GM23338 (cell line): ENCODE measurements at regions not wholly inside any gene's neighbourhood (a gene's known extent, or its start where the extent isn't known, plus 50 kb on each side); places are given as distances from the start of the nearest gene placed in this dataset.

Experiments
- ATAC-seq: fragments of 200-7000 bp; cut with Tn5 transposase; 3 replicates; pipeline ENCODE4 v1.9.1; 2020
- DNase-seq: peaks from one replicate; pipeline ENCODE4 v3.0.0-alpha.2; 2015; ENCODE audit warnings: low spot score
- H2AFZ ChIP-seq: fragments of 200-600 bp; sonication (generic); 2 replicates; pipeline ENCODE4 v1.8.0; 2016; ENCODE audit warnings: antibody characterized with exemption, mild to moderate bottlenecking, moderate library complexity
- H3F3A ChIP-seq: fragments of 200-600 bp; sonication (generic); replicated peaks from 2 replicates; pipeline ENCODE4 v1.8.0; 2017; ENCODE audit warnings: antibody characterized with exemption, mixed run types, low read depth
- H3K27ac ChIP-seq: fragments of 200-600 bp; sonication (generic); 2 replicates; pipeline ENCODE4 v1.6.1; 2016; ENCODE audit warnings: low read depth
- H3K27me3 ChIP-seq: fragments of 200-600 bp; sonication (generic); 2 replicates; pipeline ENCODE4 v1.8.0; 2016; ENCODE audit warnings: mild to moderate bottlenecking, mixed run types, moderate library complexity; ENCODE audit not compliant: insufficient read depth
- H3K36me3 ChIP-seq: fragments of 200-600 bp; sonication (generic); 2 replicates; pipeline ENCODE4 v1.8.0; 2016; ENCODE audit warnings: mild to moderate bottlenecking; ENCODE audit not compliant: insufficient read depth
- H3K4me1 ChIP-seq: fragments of 200-600 bp; sonication (generic); 2 replicates; pipeline ENCODE4 v1.8.0; 2016; ENCODE audit warnings: mild to moderate bottlenecking, moderate library complexity; ENCODE audit not compliant: insufficient read depth
- H3K4me2 ChIP-seq: fragments of 200-600 bp; sonication (generic); 2 replicates; pipeline ENCODE4 v1.7.1; 2017; ENCODE audit warnings: mixed run types
- H3K4me3 ChIP-seq: fragments of 200-600 bp; sonication (generic); 2 replicates; pipeline ENCODE4 v1.6.1; 2016; ENCODE audit warnings: mixed run types
- H3K79me2 ChIP-seq: fragments of 200-600 bp; sonication (generic); replicated peaks from 2 replicates; pipeline ENCODE4 v1.8.0; 2017; ENCODE audit warnings: mild to moderate bottlenecking; ENCODE audit not compliant: insufficient read depth
- H3K9me2 ChIP-seq: fragments of 200-600 bp; sonication (generic); 2 replicates; pipeline ENCODE4 v1.8.0; 2017; ENCODE audit not compliant: insufficient read depth
- H4K20me1 ChIP-seq: fragments of 200-600 bp; sonication (generic); replicated peaks from 2 replicates; pipeline ENCODE4 v1.8.0; 2017; ENCODE audit warnings: mild to moderate bottlenecking; ENCODE audit not compliant: insufficient read depth
- H3K27ac Mint-ChIP-seq: 2 replicates; pipeline ENCODE4 v1.8.0; 2020; ENCODE audit warnings: inconsistent platforms, mild to moderate bottlenecking, moderate library complexity, mixed read lengths
- H3K27me3 Mint-ChIP-seq: 3 replicates; pipeline ENCODE4 v1.8.0; 2022; ENCODE audit warnings: low read depth, mild to moderate bottlenecking, moderate library complexity, mixed read lengths, inconsistent platforms; ENCODE audit not compliant: insufficient read depth, poor library complexity
- H3K36me3 Mint-ChIP-seq: 3 replicates; pipeline ENCODE4 v1.8.0; 2021; ENCODE audit warnings: low read depth, mild to moderate bottlenecking, inconsistent platforms, moderate library complexity, mixed read lengths
- H3K4me1 Mint-ChIP-seq: 3 replicates; pipeline ENCODE4 v1.8.0; 2020; ENCODE audit warnings: mild to moderate bottlenecking, inconsistent platforms, mixed read lengths
- H3K4me3 Mint-ChIP-seq: 3 replicates; pipeline ENCODE4 v1.8.0; 2021; ENCODE audit warnings: moderate library complexity, mild to moderate bottlenecking, inconsistent platforms, mixed read lengths
- H3K9me3 Mint-ChIP-seq: 3 replicates; pipeline ENCODE4 v1.8.0; 2020; ENCODE audit warnings: moderate library complexity, mild to moderate bottlenecking, inconsistent platforms, mixed read lengths
- CTCF ChIP-seq, 2 experiments: fragments of 200-600 bp in 1 of 2; sonication (generic) in 1 of 2; conservative IDR thresholded peaks; 2 replicates each; pipeline versions ENCODE4 v1.5.1 to v1.6.1; 2016 to 2017; ENCODE audit warnings: antibody characterized with exemption in 2 of 2, low read depth in 2 of 2, mild to moderate bottlenecking in 2 of 2, moderate library complexity in 1 of 2
- ETS1 ChIP-seq: IDR thresholded peaks from 2 replicates; pipeline ENCODE4 v1.6.1; 2016; ENCODE audit warnings: antibody characterized with exemption
- NANOG ChIP-seq: IDR thresholded peaks from 2 replicates; pipeline ENCODE4 v1.6.1; 2016; ENCODE audit warnings: antibody characterized with exemption, borderline replicate concordance
- ZNF114 ChIP-seq: fragments of 250-450 bp; sonication (Bioruptor Pico); IDR thresholded peaks from 2 replicates; pipeline ENCODE4 v1.5.0; 2020; ENCODE audit warnings: mild to moderate bottlenecking, moderate library complexity
- ZNF462 ChIP-seq: fragments of 250-450 bp; sonication (Bioruptor Pico); IDR thresholded peaks from 2 replicates; pipeline ENCODE4 v1.5.0; 2020; ENCODE audit warnings: mild to moderate bottlenecking, moderate library complexity

- Mint-ChIP-seq H3K27me3 (peaks cover 8% of the 10 kb centered on the region), H3K4me3 (no peak overlapping the region), H3K36me3 (no peaks in the 10 kb centered on the region), H3K4me1 (peaks cover 9% of the 10 kb centered on the region), H3K9me3 (no peaks in the 10 kb centered on the region), H3K27ac (no peak overlapping the region)
- Histone ChIP-seq H3K4me1 (no peaks in the 10 kb centered on the region), H3K27ac (no peak overlapping the region), H2AFZ (no peak overlapping the region), H3K4me3 (no peak overlapping the region), H3K36me3 (no peaks in the 10 kb centered on the region), H3F3A (no peaks in the 10 kb centered on the region), H3K79me2 (no peaks in the 10 kb centered on the region), H3K4me2 (no peak overlapping the region), H4K20me1 (no peaks in the 10 kb centered on the region), H3K9me2 (no peaks in the 10 kb centered on the region), H3K27me3 (no peaks in the 10 kb centered on the region)
- DNase-seq (no peak), ATAC-seq (no peak)
- TF ChIP-seq NANOG (no peak), ZNF114 (CRISPR knock-in tag) (no peak), ZNF462 (CRISPR knock-in tag) (no peak), CTCF (conservative IDR thresholded peaks at IDR 0.05; ENCODE audit: low read depth in 2 of 2) (no peak), ETS1 (no peak)
Measured at GRCh38 chr13:27851096-27851850, 59.0 kb downstream of the GSX1 start.
